Trophoblast cell (in vitro differentiated cells and primary cell): ENCODE measurements at regions not wholly inside any gene's neighbourhood (a gene's known extent, or its start where the extent isn't known, plus 50 kb on each side); places are given as distances from the start of the nearest gene placed in this dataset.

Source experiments
- DNase-seq, 2 donors: peaks; one replicate each; pipeline ENCODE4 v3.0.0-alpha.2; 2016
- H2AFZ ChIP-seq: 2 replicates; pipeline ENCODE4 v1.6.1; 2013; ENCODE audit warnings: low read length, moderate library complexity, mild to moderate bottlenecking; ENCODE audit not compliant: insufficient read depth, poor library complexity
- H2AK5ac ChIP-seq: 2 replicates; pipeline ENCODE4 v1.6.1; 2013; ENCODE audit warnings: mild to moderate bottlenecking, low read length
- H2BK120ac ChIP-seq: 2 replicates; pipeline ENCODE4 v1.6.1; 2013; ENCODE audit warnings: low read length, mild to moderate bottlenecking, moderate library complexity; ENCODE audit not compliant: insufficient read depth, poor library complexity
- H2BK12ac ChIP-seq: 2 replicates; pipeline ENCODE4 v1.6.1; 2013; ENCODE audit warnings: mild to moderate bottlenecking, low read length, moderate library complexity
- H2BK5ac ChIP-seq: 2 replicates; pipeline ENCODE4 v1.6.1; 2013; ENCODE audit warnings: low read length, low read depth, moderate library complexity, mild to moderate bottlenecking; ENCODE audit not compliant: poor library complexity
- H3K14ac ChIP-seq: 2 replicates; pipeline ENCODE4 v1.6.1; 2013; ENCODE audit warnings: mild to moderate bottlenecking, low read length
- H3K18ac ChIP-seq: 2 replicates; pipeline ENCODE4 v1.6.1; 2013; ENCODE audit warnings: mild to moderate bottlenecking, low read length
- H3K23ac ChIP-seq: 2 replicates; pipeline ENCODE4 v1.6.1; 2013; ENCODE audit warnings: low read length
- H3K27ac ChIP-seq: 2 replicates; pipeline ENCODE4 v1.5.1; 2013; ENCODE audit warnings: low read depth, mild to moderate bottlenecking, inconsistent platforms, low read length, moderate library complexity
- H3K27me3 ChIP-seq: 2 replicates; pipeline ENCODE4 v1.6.1; 2013; ENCODE audit warnings: inconsistent platforms, mild to moderate bottlenecking, low read length, moderate library complexity; ENCODE audit not compliant: insufficient read depth
- H3K36me3 ChIP-seq, 2 experiments: 1 replicate in 1 of 2; 2 replicates in 1 of 2; pipeline ENCODE4 v1.6.1; 2013; ENCODE audit warnings: low read length in 2 of 2, mild to moderate bottlenecking in 2 of 2, moderate library complexity in 1 of 2; ENCODE audit not compliant: insufficient read depth in 2 of 2, control insufficient read depth in 1 of 2
- H3K4ac ChIP-seq: 2 replicates; pipeline ENCODE4 v1.6.1; 2013; ENCODE audit warnings: low read depth, mild to moderate bottlenecking, low read length, moderate library complexity
- H3K4me1 ChIP-seq, 2 experiments: 1 replicate in 1 of 2; 2 replicates in 1 of 2; pipeline ENCODE4 v1.6.1; 2013; ENCODE audit warnings: low read length in 2 of 2, mild to moderate bottlenecking in 2 of 2, moderate library complexity in 1 of 2; ENCODE audit not compliant: insufficient read depth in 2 of 2, control insufficient read depth in 1 of 2
- H3K4me2 ChIP-seq: 2 replicates; pipeline ENCODE4 v1.6.1; 2013; ENCODE audit warnings: inconsistent platforms, mild to moderate bottlenecking, low read length, moderate library complexity
- H3K4me3 ChIP-seq: 2 replicates; pipeline ENCODE4 v1.5.1; 2013; ENCODE audit warnings: mild to moderate bottlenecking, low read depth, low read length, inconsistent platforms
- H3K79me1 ChIP-seq: one replicate; pipeline ENCODE4 v1.6.1; 2013; ENCODE audit warnings: low read length
- H3K79me2 ChIP-seq: 2 replicates; pipeline ENCODE4 v1.6.1; 2013; ENCODE audit warnings: low read length, mild to moderate bottlenecking; ENCODE audit not compliant: control insufficient read depth, insufficient read depth, poor library complexity
- H3K9ac ChIP-seq: 2 replicates; pipeline ENCODE4 v1.6.1; 2013; ENCODE audit warnings: mild to moderate bottlenecking, low read length
- H3K9me3 ChIP-seq: 2 replicates; pipeline ENCODE4 v1.6.1; 2013; ENCODE audit warnings: low read depth, mild to moderate bottlenecking, control low read depth, inconsistent platforms, low read length; ENCODE audit not compliant: insufficient read depth
- H4K12ac ChIP-seq: 2 replicates; pipeline ENCODE4 v1.6.1; 2013; ENCODE audit warnings: low read depth, mild to moderate bottlenecking, low read length, moderate library complexity
- H4K8ac ChIP-seq: 2 replicates; pipeline ENCODE4 v1.6.1; 2013; ENCODE audit warnings: low read depth, mild to moderate bottlenecking, low read length, moderate library complexity
- H4K91ac ChIP-seq: one replicate; pipeline ENCODE4 v1.6.1; 2013; ENCODE audit warnings: low read depth, mild to moderate bottlenecking, low read length, moderate library complexity
- WGBS: extraction: QIAGEN DNeasy Blood & Tissue Kit; methylation state at CpG from one replicate; pipeline ENCODE4 v1.1.7; 2013; ENCODE audit warnings: missing lambda C conversion rate; ENCODE audit not compliant: insufficient read length, insufficient coverage; ENCODE audit errors: extremely low coverage; 5-methylcytosine and 5-hydroxymethylcytosine counted together

DNA sequence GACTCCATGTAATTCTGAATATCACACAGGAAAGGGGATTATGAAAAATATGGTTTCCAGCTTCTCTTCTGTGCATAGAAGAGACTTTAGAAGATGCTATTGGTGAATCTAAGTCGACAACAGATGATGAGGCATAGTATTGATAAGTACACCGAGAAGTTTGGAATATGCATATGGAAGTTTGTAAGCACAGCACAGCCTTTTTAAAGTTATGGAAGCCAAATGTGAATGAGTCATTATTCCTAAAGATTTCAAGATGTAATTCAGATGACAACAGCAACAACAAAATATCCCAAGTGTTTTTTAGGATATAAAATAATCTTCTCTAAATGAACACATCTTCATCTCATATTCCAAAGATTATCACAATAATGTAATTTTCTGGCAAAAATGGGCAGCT lies 1723.3 kb downstream of the EFNA5 start:
- Histone ChIP-seq H2BK5ac (no peak overlapping the region), H4K91ac (no peak overlapping the region), H4K12ac (no peak overlapping the region), H3K79me2 (no peaks in the 10 kb centered on the region), H3K4me2 (no peak overlapping the region), H3K36me3 (no peaks in the 10 kb centered on the region), H3K9ac (no peak overlapping the region), H3K14ac (no peak overlapping the region), H3K9me3 (no peaks in the 10 kb centered on the region), H3K27me3 (no peaks in the 10 kb centered on the region), H3K4me1 (no peaks in the 10 kb centered on the region), H2BK12ac (no peak overlapping the region), H3K4me3 (no peak overlapping the region), H3K23ac (no peak overlapping the region), H3K18ac (no peak overlapping the region), H2BK120ac (no peak overlapping the region), H3K79me1 (no peaks in the 10 kb centered on the region), H3K4ac (no peak overlapping the region), H2AK5ac (no peak overlapping the region), H3K27ac (no peak overlapping the region), H2AFZ (no peak overlapping the region), H4K8ac (no peak overlapping the region)
- WGBS, result no CpG with 5 or more reads among the region's 2 CpGs
- no peak for DNase-seq

DNA sequence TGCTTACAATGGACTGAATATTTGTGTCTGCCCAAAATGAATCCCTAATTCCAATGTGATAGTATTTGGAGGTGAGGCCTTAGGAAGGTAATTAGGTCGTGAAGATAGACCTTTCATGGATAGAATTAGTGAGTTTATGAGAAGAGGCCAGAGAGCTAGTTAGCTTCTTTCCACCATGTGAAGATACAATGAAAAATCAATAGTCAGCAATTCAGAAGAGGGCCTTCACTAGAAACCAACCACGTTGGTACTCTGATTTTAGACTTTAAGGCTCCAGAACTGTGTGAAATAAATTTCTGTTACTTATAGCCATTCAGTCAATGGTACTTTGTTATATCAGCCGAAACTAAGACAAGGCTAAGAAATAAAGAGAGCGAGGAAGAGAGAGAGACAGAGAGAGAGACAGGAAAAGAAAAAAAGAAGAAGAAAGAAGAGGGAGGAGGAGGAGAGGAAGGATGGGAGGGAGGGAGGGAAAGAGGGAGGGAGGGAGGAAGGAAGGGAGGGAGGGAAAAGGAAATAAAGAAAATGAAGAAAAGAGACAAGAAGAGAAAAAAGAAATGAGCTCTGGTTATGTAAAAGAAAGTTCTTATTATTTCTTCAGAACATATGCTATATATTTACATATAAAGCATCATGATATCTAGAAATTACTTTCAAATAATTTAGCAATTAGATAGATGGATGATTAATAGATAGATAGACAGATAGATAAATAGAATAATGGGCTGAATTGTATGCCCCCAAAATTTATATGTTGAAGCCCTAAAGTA lies 1725.3 kb downstream of the EFNA5 start:
- DNase-seq, result no peak
- Histone ChIP-seq H3K4me1 (no peaks in the 10 kb centered on the region), H2BK120ac (no peak overlapping the region), H4K8ac (no peak overlapping the region), H3K27me3 (no peaks in the 10 kb centered on the region), H3K4me2 (no peak overlapping the region), H3K4me3 (no peak overlapping the region), H4K12ac (no peak overlapping the region), H2AFZ (no peak overlapping the region), H3K36me3 (no peaks in the 10 kb centered on the region), H2BK12ac (no peak overlapping the region), H3K27ac (no peak overlapping the region), H2BK5ac (no peak overlapping the region), H3K79me1 (no peaks in the 10 kb centered on the region), H3K79me2 (no peaks in the 10 kb centered on the region), H3K4ac (no peak overlapping the region), H3K9me3 (no peaks in the 10 kb centered on the region), H3K9ac (no peak overlapping the region), H2AK5ac (no peak overlapping the region), H3K14ac (no peak overlapping the region), H4K91ac (no peak overlapping the region), H3K23ac (no peak overlapping the region), H3K18ac (no peak overlapping the region)
- no CpG with 5 or more reads among the region's 4 CpGs for WGBS

DNA sequence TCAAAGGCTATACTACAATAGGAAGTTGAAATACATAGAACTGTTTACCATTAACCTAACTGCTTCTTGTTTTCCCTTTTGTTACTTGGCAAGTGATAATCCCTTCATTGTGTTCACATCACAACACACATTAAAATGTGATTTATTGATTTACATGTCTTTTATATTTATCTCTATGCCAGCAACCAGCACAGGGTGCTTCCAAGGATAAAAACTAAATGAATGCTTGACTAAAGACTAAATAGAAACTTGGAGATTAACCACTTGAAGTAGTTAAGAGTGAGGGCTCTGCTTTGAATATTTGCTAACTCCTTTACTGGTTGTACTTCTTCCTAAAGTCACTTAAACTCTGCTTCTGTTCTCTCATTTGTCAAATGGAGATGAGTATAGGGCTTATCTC lies 1730.6 kb downstream of the EFNA5 start:
- no peaks in the 10 kb centered on the region for H3K79me1 ChIP-seq
- no peak for DNase-seq
- no peaks in the 10 kb centered on the region for H3K4me1 ChIP-seq
- H3K27ac ChIP-seq, result no peak overlapping the region
- H3K23ac ChIP-seq, result no peak overlapping the region
- H3K36me3 ChIP-seq, result no peaks in the 10 kb centered on the region
- H3K27me3 ChIP-seq, result no peaks in the 10 kb centered on the region
- no peak overlapping the region for H2BK5ac ChIP-seq
- H4K91ac ChIP-seq, result no peak overlapping the region
- no peak overlapping the region for H2BK12ac ChIP-seq
- H4K12ac ChIP-seq, result no peak overlapping the region
- no peak overlapping the region for H2AFZ ChIP-seq
- no peak overlapping the region for H3K18ac ChIP-seq
- H2AK5ac ChIP-seq, result no peak overlapping the region
- H3K4me3 ChIP-seq, result no peak overlapping the region
- H3K9me3 ChIP-seq, result no peaks in the 10 kb centered on the region
- H3K14ac ChIP-seq, result no peak overlapping the region
- H2BK120ac ChIP-seq, result no peak overlapping the region
- no peak overlapping the region for H4K8ac ChIP-seq
- no peaks in the 10 kb centered on the region for H3K79me2 ChIP-seq
- H3K9ac ChIP-seq, result no peak overlapping the region
- H3K4ac ChIP-seq, result no peak overlapping the region
- no peak overlapping the region for H3K4me2 ChIP-seq

DNA sequence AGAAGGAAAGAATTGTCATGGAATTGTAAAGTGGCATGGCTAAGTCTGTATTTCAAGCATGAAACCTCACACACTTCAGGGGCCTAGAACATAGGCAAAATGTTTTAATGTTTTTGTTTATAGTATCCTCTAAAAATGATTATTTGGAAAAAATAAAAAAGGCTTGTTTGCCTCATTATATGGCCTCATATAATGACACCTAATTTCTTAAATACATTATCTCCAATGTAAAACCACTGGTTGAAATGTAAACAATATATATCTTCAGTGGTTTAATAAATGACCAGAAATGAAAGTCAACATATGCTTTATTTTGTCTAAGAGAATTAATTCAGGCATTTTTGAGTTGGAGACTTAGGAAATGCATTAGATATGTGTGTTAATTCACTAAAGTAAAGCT lies 1736.6 kb downstream of the EFNA5 start:
- no peaks in the 10 kb centered on the region for H3K27me3 ChIP-seq
- H3K4me3 ChIP-seq, result no peak overlapping the region
- no peak overlapping the region for H4K12ac ChIP-seq
- no peak overlapping the region for H3K27ac ChIP-seq
- H4K91ac ChIP-seq, result no peak overlapping the region
- H3K14ac ChIP-seq, result no peak overlapping the region
- no peaks in the 10 kb centered on the region for H3K36me3 ChIP-seq
- no peaks in the 10 kb centered on the region for H3K79me1 ChIP-seq
- H2BK12ac ChIP-seq, result no peak overlapping the region
- H3K9me3 ChIP-seq, result no peaks in the 10 kb centered on the region
- no peak overlapping the region for H2BK5ac ChIP-seq
- no peak overlapping the region for H2AK5ac ChIP-seq
- H3K4ac ChIP-seq, result no peak overlapping the region
- H3K23ac ChIP-seq, result no peak overlapping the region
- DNase-seq, result no peak
- no peak overlapping the region for H2BK120ac ChIP-seq
- H4K8ac ChIP-seq, result no peak overlapping the region
- no peak overlapping the region for H3K18ac ChIP-seq
- H3K4me1 ChIP-seq, result no peaks in the 10 kb centered on the region
- no peak overlapping the region for H3K9ac ChIP-seq
- no peak overlapping the region for H3K4me2 ChIP-seq
- H3K79me2 ChIP-seq, result no peaks in the 10 kb centered on the region
- no peak overlapping the region for H2AFZ ChIP-seq
